Skin of body (tissue), 1 donor: ENCODE measurements at regions not wholly inside any gene's neighbourhood (a gene's known extent, or its start where the extent isn't known, plus 50 kb on each side); places are given as distances from the start of the nearest gene placed in this dataset.
"Not testable (repeated sequence)": the region's sequence is repeated elsewhere in the genome, so short reads cannot be mapped to it uniquely, and the experiment has no call there.

ENCODE experiments used
- DNase-seq: peaks from one replicate; lab custom pipeline; 2025; lab: John Stamatoyannopoulos, UW

DNA sequence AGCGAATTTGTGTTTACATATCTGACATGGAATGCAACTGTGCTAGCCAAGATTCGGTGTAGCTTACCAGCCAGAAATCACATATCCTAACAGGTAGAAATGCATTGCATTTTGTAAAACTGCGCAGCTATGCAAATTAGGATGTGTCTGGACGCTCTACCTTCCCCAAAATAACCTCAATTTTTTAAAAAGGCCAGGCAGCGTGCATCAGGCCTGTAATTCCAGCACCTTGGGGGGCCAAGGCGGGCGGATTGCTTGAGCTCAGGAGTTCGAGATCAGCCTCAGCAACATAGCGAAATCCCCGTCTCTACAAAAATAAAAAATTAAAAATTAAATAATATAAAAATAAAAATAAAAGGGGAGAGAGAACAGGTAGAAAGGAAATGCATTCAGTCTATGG lies 305.0 kb downstream of the TYW1 start:
- no peak for DNase-seq

DNA sequence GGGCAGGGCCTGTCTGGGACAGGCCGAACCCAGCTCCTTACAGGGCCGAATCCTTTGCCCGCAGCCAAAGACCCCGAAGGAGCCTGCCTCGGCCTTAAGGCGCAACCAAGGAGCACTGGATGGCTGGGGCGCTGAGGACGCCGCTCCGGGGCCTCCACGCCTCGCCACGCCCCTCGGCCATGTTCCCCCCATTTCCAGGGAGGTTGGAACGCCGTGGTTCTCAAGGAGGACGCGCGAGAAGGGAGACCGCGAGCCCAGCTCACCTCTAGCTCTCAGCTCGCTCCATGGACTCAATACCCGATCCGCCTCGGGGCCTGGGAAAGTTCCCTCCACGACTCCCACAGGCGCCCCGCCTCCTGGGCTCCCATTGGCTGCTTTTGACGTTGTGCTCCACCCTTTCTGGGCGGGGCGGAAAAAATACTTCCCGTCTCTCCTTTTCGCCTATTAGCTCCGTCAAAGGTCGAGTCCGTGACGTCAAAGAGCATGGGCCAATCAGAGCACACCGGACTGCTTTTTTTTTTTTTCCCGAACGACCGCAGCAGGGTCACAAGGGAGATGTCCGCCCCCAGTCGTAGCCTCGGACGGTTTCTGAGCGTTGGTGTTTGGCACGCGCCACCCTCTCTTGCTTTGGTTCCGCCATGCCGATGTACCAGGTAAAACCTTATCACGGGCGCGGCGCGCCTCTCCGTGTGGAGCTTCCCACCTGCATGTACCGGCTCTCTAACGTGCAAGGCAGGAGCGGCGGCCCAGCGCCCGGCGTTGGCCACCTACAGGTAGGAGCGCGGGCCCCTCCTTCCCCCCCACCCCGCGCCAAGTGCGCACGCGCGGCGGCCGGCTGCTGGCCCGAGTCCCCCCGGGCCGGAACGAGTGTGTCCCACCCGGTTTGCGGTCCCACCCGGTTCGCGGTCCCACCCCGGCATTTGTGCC lies 305.7 kb downstream of the TYW1 start:
- peak; percentile 97 for DNase-seq

DNA sequence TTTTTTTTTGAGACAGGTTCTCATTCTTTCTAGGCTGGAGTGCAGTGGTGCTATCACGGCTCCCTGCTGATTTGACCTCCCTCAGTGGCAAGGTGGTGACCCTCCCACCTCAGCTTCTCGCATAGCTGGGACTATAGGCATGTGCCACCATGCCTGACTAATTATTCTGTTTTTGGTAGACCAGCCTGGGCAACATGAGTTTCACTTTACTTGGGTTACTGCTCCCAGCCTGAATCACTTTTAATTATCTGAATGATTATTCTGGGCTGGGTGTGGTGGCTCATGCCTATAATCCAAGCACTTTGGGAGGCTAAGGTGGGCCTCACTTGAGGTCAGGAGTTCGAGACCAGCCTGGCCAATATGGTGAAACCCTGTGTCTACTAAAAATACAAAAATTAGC lies 308.2 kb downstream of the TYW1 start:
- not testable (repeated sequence) for DNase-seq

DNA sequence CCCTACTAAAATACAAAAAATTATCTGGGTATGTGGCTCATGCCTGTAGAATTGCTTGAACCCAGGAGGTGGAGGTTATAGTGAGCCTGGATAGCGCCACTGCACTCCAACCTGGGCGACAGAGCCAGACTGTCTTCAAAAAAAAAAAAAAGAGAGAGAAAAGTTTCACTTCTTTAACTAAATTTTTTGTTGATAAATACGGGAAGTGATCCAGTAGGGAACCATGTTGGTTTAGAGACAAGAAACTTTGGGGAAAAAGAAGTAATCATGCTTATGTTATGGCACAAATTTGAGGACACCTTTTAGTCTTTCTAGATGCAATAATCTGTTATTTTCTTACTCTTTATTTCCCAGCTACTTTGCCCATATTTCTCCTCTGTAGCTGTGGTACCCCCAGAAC lies 309.7 kb downstream of the TYW1 start:
- DNase-seq: no peak

DNA sequence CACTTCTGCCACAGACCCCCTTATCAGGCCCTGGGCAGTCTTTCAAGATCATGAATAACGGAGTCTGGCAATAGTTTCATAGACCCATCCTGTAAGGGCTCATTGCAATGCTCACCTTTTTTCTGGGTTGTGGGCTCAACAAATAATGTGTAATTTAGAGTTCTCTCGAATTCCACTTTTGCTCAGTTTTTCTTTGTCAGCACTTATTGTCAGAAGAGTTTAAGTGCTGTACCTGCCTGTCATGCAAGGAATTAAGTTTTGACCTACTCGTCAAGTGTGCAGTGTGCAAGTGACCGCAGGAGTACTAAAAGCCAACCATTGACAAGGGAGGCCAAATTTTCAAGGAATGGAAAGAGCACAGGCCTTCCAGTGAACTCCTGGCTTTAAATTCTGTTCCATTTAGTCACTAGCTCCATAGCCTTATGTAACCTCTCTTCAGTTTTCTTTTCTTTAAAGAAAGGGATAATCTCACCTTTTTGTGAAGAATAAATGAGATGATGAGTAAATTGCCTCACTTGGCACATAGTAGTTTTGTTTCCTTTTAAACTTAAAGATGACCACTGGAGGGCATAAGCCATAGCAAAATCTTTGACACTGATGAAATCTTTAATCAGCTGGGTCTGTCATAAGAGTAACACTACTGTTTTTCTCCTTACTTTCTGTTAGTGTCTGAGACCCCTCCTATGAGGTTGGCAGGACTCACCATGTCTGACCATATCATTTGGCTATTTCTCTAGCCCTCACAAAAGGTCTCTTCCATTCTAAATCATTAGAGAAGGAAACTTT lies 313.3 kb downstream of the TYW1 start:
- no peak for DNase-seq

DNA sequence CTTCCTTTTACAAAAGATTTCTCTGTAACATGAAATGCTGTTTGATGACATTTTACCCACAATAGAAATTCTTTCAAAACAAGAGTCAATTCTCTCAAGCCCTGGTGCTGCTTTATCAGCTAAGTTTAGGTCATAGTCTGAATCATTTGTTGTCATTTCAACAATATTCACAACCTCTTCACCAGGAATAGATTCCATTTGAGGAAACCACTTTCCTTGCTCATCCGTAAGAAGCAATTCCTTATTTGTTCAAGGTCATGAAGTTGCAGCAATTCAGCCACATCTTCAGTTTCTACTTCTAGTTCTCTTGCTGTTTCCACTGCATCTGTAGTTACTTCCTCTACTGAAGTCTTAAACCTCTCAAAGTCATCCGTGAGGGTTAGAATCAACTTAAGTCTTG lies 315.3 kb downstream of the TYW1 start:
- DNase-seq: no peak

DNA sequence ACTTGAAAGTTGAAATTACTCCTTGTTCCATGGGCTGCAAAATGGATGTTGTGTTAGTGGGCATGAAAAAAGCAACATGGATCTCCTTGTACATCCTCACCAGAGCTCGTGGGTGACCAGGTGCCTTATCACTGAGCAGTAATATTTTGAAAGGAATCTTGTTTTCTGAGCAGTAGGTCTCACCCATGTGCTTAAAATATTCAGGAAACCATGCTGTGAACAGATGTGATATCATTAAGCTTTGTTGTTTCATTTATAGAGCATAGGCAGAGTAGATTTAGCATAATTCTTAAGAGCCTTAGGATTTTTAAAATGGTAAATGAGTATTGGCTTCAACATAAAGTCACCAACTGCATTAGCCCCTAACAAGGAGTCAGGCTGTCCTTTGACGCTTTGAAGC lies 316.6 kb downstream of the TYW1 start:
- DNase-seq: no peak

DNA sequence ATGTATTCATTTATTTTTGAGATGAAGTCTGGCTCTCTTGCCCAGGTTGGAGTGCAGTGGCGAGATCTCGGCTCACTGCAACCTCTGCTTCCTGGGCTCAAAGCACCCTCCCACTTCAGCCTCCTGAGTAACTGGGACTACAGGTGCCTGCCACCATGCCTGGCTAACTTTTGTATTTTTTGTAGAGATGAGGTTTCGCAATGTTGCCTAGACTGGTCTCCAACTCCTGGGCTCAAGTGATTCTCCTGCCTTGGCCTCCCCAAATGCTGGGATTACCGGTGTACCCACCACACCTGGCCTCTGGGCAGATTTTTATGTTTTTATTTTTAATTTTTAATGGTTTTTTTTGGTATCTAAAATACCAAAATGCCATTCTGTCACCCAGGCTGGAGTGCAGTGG lies 320.3 kb downstream of the TYW1 start:
- not testable (repeated sequence) for DNase-seq

DNA sequence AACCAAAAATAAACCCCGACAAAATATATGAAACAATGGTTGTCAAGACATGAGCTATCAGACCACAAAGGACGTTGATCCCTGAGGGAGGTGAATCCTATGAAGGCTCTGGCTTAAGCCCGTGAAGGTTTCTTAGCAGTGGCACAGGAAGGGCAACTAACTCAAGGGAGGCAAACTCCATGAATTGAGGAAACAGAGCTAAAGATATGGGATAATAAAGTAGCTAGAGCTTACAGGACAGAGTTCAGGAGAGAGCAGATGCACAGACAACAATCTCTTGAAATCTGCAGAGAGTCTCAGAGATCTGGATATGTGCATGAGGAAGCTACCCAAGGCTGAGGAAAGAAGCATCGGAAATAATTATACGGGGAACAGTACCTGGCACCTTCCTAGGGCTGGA lies 331.6 kb downstream of the TYW1 start:
- not testable (repeated sequence) for DNase-seq

DNA sequence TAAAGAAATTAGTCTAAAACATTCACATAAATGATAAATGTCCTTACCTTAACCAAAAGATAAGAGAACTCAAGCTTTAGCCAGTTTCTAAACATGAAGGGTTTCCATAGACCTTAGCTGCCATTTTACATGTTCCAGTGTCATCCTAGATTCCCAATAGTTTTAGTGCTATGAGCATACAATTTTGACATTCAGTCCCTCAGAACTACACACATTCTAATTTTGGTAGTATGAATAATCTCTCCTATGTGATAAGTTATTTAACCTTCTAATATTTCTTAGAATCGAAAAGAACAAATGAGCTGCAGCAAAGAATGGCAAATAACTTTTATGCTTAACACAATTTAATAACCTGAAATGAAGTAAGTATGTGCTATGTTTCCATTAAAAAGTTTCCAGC lies 338.5 kb downstream of the TYW1 start:
- DNase-seq: not testable (repeated sequence)

DNA sequence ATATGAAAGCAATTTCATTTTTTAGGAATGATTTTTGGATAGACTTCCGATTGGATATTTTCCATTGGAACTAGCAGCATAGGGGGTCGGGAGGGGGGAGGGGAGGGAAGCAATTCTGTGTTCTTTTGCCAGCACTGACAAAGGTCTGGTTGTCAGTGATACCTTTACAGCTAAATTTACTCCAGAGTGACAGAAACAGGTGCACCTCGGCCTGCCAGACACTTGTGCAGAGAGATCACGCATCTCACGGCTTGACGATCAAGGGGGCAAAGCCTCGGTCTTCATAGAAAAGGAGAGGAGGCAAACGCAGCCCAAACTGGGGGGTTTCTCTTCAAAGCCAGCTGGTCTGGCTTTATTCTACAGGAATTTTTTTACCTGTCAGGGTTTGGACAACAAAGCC lies 339.0 kb downstream of the TYW1 start:
- not testable (repeated sequence) for DNase-seq

DNA sequence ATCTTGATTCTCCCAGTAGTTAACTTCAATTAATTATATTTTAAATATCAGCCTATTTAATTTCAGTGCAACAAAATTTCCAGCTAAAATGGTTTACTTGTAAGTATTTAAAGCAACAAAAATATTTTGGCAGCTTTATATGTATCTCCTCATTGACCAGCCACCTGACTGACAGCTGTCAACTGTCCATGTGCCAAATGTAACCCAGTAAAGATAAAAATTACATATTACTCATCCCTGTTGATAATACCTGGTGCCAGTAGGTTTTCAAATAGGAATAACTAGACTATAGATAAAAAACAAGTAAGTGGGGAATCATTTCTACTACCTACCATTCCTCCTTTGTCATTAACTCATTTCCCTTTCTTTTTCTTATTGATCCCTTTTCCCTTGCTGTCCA lies 341.9 kb downstream of the TYW1 start:
- DNase-seq: not testable (repeated sequence)

DNA sequence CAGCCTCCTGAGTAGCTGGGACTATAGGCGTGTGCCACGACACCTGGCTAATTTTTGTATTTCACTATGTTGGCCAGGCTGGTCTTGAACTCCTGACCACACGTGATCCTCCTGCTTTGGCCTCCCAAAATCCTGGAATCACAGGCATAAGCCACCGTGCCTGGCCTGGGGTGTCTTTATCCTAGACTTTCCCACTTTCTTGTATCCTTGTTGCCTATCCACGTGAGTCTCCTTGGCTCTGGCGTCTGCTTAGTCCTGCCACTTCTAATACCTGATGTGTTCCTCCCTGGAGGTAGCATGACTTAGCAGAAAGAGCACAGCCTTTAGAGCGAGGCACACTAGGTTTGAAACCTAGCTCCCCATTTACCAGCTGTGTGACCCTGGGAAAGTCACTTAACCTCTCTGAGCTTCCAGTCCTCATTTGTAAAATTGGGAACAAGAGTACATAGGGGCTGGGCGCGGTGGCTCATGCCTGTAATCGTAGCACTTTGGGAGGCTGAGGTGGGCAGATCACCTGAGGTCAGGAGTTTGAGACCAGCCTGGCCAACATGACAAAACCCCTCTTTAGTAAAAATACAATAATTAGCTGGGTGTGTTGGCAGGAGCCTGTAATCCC lies 344.6 kb downstream of the TYW1 start:
- no peak for DNase-seq

DNA sequence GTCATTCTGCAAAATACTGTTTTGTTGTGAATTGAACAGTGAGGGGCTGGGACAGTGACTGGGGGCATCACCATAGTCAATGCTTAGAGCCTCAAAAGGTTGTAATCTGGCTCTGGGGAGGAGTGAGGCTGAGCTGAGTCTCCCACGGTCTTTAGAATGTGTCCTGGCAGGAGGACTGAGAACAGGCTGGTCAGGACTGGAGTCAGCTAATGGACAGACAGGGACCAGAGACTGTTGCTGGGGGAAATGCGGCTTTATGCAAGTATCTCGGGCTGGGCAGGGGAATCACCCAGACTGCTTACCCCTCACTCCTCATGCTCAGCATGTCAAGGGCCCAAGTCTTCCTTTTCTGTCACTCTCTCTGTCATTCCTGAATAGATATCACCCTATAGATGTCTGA lies 346.5 kb downstream of the TYW1 start:
- no peak for DNase-seq

DNA sequence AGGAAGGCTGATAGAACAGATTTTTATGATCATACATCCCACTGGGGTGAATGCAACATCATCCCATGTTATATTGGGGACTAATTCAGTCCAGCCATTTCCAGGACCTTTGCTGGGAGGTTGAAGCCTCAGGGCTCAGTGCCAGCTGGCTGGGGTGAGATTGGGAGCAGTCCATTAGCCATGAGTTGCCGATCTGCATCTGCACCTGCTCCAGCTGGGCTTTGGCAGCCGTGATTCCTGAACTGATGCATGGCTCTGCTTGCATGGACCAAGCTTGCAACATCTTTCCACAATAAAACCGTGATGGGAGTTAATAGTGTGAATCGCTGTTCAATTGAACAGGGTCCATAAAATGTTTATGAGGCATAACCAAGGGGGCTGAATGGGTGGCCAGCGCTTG lies 346.9 kb downstream of the TYW1 start:
- no peak for DNase-seq

DNA sequence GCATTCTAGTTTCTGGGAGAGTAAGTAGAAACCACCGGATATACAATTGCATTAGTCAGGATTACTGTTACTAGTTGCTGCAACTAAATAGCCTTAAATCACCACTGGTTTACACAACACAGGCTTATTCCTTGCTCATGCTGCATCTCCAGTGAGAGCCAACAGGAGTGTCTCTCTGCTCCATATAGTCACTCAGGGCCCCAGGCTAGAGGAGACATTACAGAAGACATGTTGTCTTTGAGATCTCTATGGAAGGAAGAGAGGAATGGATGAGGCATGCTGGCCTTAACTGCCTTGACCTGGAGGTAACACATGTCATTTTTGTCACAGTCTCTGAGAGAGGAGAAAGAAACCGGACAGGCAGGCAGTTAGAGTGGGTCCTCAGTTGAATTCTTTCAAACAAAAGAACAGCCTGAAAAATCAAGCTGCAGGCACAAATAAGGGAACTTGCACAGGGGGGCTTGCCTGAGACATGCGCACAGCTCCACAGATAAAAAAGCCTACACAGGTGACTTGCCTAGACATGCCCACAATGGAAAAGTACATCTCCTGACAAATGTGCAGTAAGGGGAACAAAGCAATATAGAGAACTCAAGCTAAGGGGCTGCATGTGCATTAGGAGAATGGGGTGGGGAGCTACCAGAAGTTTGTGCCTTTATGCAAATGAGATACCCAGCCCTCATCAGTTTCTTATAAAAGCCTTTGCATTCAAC lies 348.0 kb downstream of the TYW1 start:
- DNase-seq: no peak

DNA sequence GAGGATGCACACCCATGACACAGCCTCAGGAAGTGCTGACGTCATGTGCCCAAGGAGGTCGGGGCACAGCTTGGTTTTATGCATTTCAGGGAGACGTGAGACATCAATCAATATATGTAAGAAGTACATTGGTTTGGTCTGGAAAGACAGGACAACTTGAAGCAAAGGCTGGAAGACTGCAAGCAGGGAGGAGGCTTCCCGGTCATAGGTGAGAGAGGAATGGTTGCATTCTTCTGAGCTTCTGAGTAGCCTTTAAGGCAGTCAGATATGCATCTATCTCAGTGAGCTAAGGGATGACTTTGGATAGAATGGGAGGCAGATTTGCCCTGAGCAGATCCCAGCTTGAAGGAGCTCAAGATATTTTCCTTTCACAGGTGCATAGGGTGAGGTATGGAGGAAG lies 349.5 kb downstream of the TYW1 start:
- DNase-seq: no peak

DNA sequence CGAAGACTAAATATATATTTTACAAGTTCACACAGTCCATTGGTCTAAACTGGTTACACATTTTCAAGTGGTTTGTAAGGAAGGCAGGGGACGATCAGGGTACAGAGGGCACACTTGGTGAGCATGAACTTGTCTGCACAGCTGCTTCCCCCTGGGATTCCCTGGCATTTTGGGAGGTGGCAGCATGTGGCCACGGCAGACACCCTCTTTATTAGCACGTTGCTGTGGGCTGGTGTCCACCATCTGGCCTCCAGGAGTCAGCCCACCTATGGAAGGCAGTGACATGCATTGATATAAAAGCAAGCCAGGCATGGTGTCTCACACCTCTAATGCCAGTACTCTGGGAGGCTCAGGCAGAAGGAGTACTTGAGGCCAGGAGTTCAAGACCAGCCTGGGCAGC lies 350.2 kb downstream of the TYW1 start:
- DNase-seq: no peak

DNA sequence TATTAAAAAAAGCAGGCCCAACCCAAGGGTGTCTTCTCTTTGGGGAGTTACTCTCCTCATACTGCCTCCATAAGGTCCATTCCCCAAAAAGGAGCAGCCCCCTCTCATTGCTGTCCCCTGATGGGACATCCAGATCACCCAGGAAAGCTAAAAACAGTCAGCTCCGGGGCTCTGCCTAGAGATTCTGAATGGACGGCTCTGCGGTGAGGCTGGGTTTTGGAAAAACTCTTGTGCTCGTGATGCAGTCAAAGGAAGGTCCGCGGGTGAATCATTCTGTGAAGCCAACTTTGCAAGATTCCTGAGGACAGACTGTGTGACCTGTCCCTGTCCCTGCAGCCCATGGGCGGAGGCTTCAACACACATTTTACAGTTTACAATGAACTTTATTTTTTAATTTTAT lies 351.5 kb downstream of the TYW1 start:
- DNase-seq: no peak

DNA sequence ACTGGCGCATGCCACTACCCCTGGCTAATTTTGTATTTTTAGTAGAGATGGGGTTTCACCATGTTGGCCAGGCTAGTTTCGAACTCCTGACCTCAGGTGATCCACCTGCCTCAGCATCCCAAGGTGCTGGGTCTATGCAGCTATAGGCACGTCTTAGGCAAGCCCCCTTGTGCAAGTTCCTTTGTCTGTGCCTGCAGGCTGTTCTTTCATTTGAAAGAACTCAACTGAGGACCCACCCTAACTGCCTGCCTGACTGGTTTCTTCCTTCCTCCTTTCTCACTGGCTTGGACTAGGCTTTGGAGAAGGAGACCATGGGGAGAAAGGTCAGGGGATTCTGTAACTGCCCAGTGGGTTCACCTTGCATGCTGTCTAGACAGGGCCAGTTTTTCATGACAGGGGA lies 361.0 kb downstream of the TYW1 start:
- not testable (repeated sequence) for DNase-seq

DNA sequence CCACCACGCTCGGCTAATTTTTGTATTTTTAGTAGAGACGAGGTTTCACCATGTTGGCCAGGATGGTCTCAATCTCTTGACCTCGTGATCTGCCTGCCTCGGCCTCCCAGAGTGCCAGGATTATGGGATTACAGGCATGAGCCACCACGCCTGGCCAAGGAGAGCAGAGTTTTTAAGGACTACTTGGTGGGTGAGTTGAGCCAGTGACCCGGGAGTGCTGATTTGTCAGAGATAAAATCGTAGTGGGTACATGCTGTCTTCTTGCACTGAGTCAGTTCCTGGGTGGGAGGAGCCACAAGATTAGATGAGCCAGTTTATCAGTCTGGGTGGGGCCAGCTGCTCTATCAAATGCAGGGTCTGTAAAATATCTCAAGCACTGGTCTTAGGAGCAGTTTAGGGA lies 361.7 kb downstream of the TYW1 start:
- DNase-seq: not testable (repeated sequence)

DNA sequence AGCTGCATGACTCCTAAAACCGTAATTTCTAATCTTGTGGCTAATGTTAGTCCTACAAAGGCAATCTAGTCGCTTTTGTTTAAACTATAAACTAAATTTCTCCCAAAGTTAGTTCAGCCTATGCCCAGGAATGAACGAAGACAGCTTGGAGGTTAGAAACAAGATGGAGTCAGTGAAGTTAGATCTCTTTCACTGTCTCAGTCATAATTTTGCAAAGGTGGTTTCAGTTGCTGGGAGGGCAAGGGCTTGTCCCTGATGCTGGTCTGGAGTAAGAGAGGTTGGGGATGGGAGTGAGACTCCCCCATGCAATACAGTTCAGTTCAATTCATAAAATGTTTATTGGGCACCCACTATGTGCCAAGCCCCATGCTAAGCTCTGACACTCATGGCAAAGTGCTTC lies 362.1 kb downstream of the TYW1 start:
- DNase-seq: not testable (repeated sequence)
